Peyer's patch (tissue), 4 donors: ENCODE measurements at regions not wholly inside any gene's neighbourhood (a gene's known extent, or its start where the extent isn't known, plus 50 kb on each side); places are given as distances from the start of the nearest gene placed in this dataset.

Experiments
- CTCF ChIP-seq, 6 experiments: fragments of 450-650 bp in 4 of 6; fragments of 200-600 bp in 2 of 6; sonication (generic) in 1 of 6; IDR thresholded peaks; one replicate each; pipeline ENCODE4 v1.5.1; 2017 to 2019; ENCODE audit warnings: antibody characterized with exemption in 6 of 6, mild to moderate bottlenecking in 3 of 6, moderate library complexity in 1 of 6
- POLR2A ChIP-seq, 2 donors: fragments of 450-650 bp; IDR thresholded peaks; one replicate each; pipeline ENCODE4 v1.5.1; 2017; ENCODE audit warnings: antibody characterized with exemption in 2 of 2, mild to moderate bottlenecking in 2 of 2, moderate library complexity in 2 of 2

- no peak for TF ChIP-seq POLR2A (IDR thresholded peaks at IDR 0.05)
- TF ChIP-seq CTCF (IDR thresholded peaks at IDR 0.05), result no peak
Measured at GRCh38 chr7:156220078-156220605, 407.9 kb upstream of the SHH start.
